ENCODE measurements at regions not wholly inside any gene's neighbourhood (a gene's known extent, or its start where the extent isn't known, plus 50 kb on each side); places are given as distances from the start of the nearest gene placed in this dataset.

DNA sequence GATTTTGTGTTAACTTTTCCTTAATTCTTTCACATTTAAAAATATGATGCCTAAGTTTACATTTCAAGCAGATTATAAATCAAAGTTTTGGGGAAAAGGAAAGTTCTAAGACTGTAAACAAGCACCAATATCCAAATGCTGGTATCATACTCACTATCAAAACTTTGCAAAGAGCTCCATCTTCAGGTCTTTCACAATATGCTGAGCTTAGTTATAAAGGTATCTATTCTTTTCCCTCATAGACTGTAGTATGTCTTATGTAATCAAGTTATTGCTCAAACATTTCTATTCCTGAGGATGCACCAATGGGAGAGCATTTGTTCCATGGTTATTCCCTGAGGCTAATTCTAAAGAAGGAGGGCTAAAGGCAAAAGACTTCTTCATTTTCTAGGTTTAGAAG lies 207.9 kb upstream of the FAM241A start:
- no peak for TF ChIP-seq EZH2 (IDR thresholded peaks at IDR 0.05; ENCODE audit: borderline replicate concordance, low read depth, low read length, severe bottlenecking)
- TF ChIP-seq, protein P1, sequence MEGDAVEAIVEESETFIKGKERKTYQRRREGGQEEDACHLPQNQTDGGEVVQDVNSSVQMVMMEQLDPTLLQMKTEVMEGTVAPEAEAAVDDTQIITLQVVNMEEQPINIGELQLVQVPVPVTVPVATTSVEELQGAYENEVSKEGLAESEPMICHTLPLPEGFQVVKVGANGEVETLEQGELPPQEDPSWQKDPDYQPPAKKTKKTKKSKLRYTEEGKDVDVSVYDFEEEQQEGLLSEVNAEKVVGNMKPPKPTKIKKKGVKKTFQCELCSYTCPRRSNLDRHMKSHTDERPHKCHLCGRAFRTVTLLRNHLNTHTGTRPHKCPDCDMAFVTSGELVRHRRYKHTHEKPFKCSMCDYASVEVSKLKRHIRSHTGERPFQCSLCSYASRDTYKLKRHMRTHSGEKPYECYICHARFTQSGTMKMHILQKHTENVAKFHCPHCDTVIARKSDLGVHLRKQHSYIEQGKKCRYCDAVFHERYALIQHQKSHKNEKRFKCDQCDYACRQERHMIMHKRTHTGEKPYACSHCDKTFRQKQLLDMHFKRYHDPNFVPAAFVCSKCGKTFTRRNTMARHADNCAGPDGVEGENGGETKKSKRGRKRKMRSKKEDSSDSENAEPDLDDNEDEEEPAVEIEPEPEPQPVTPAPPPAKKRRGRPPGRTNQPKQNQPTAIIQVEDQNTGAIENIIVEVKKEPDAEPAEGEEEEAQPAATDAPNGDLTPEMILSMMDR (IDR thresholded peaks at IDR 0.05; ENCODE audit: borderline replicate concordance, extremely low read depth, low read length, poor library complexity, severe bottlenecking) = peak; percentile 45

All from DND-41 (cell line).